Stimulated activated CD4-positive, alpha-beta T cell treated with anti-CD3 and anti-CD28 coated beads, Interleukin-1b, Interleukin-23, amount 100 ng/mL, for 1 hour (primary cell): ENCODE measurements at regions not wholly inside any gene's neighbourhood (a gene's known extent, or its start where the extent isn't known, plus 50 kb on each side); places are given as distances from the start of the nearest gene placed in this dataset.
"Not testable (repeated sequence)": the region's sequence is repeated elsewhere in the genome, so short reads cannot be mapped to it uniquely, and the experiment has no call there.

ENCODE experiments used
- DNase-seq, 2 donors: peaks; one replicate each; pipeline ENCODE4 v3.0.0-alpha.2; 2020; ENCODE audit warnings: low read depth in 2 of 2

GRCh38 chr1:41980827-41981653 is 62.3 kb upstream of the HIVEP3 start:
- no peak for DNase-seq

GRCh38 chr1:41978986-41979385 is 60.3 kb upstream of the HIVEP3 start:
- no peak for DNase-seq

GRCh38 chr1:41977326-41977725 is 58.6 kb upstream of the HIVEP3 start:
- DNase-seq: no peak

GRCh38 chr1:41976671-41977070 is 57.9 kb upstream of the HIVEP3 start:
- no peak for DNase-seq

- no peak for DNase-seq
Observed at GRCh38 chr1:41975850-41976569, 57.3 kb upstream of the HIVEP3 start.

GRCh38 chr1:41975121-41975520 is 56.4 kb upstream of the HIVEP3 start:
- DNase-seq: no peak

- DNase-seq: not testable (repeated sequence)
Observed at GRCh38 chr1:41968557-41968956, 49.8 kb upstream of the HIVEP3 start.
